GM23338 (cell line): ENCODE measurements at regions not wholly inside any gene's neighbourhood (a gene's known extent, or its start where the extent isn't known, plus 50 kb on each side); places are given as distances from the start of the nearest gene placed in this dataset.

Experiments used
- CREB1 ChIP-seq: fragments of 250-450 bp; sonication (Bioruptor Pico); IDR thresholded peaks from 2 replicates; pipeline ENCODE4 v1.5.0; 2020; ENCODE audit warnings: low read depth, mild to moderate bottlenecking, moderate library complexity
- EZH2 ChIP-seq: fragments of 200-600 bp; sonication (generic); IDR thresholded peaks from one replicate; pipeline ENCODE4 v1.8.0; 2017; ENCODE audit warnings: antibody characterized with exemption, mild to moderate bottlenecking, low read depth; ENCODE audit not compliant: unreplicated experiment
- EZH2phosphoT487 ChIP-seq: fragments of 200-600 bp; sonication (generic); IDR thresholded peaks from one replicate; pipeline ENCODE4 v1.8.1; 2018; ENCODE audit warnings: antibody characterized with exemption; ENCODE audit not compliant: unreplicated experiment
- JUNB ChIP-seq: IDR thresholded peaks from one replicate; pipeline ENCODE4 v1.6.1; 2016; ENCODE audit warnings: antibody characterized with exemption; ENCODE audit not compliant: unreplicated experiment
- POLR2AphosphoS5 ChIP-seq: IDR thresholded peaks from 2 replicates; pipeline ENCODE4 v1.6.1; 2016; ENCODE audit warnings: antibody characterized with exemption, low read depth
- ZNF114 ChIP-seq: fragments of 250-450 bp; sonication (Bioruptor Pico); IDR thresholded peaks from 2 replicates; pipeline ENCODE4 v1.5.0; 2020; ENCODE audit warnings: mild to moderate bottlenecking, moderate library complexity
- ZNF331 ChIP-seq: fragments of 250-450 bp; sonication (Bioruptor Pico); IDR thresholded peaks from 2 replicates; pipeline ENCODE4 v1.5.0; 2020; ENCODE audit warnings: low read depth, mild to moderate bottlenecking, moderate library complexity
- TF ChIP-seq, protein P1 (sequence below), 2 experiments: fragments of 200-600 bp in 1 of 2; sonication (generic) in 1 of 2; conservative IDR thresholded peaks; 2 replicates each; pipeline versions ENCODE4 v1.5.1 to v1.6.1; 2016 to 2017; ENCODE audit warnings: antibody characterized with exemption in 2 of 2, low read depth in 2 of 2, mild to moderate bottlenecking in 2 of 2, moderate library complexity in 1 of 2
- TF ChIP-seq, protein P2 (sequence below): IDR thresholded peaks from one replicate; pipeline ENCODE4 v1.6.1; 2018; ENCODE audit warnings: antibody characterized with exemption; ENCODE audit not compliant: unreplicated experiment

GRCh38 chr4:52423967-52424366, 235.1 kb downstream of the USP46 start:
- TF ChIP-seq POLR2AphosphoS5 (no peak), ZNF331 (CRISPR knock-in tag) (no peak), JUNB (no peak), EZH2 (no peak), EZH2phosphoT487 (no peak), ZNF114 (CRISPR knock-in tag) (no peak), CREB1 (CRISPR knock-in tag) (no peak)
- TF ChIP-seq, protein P1, sequence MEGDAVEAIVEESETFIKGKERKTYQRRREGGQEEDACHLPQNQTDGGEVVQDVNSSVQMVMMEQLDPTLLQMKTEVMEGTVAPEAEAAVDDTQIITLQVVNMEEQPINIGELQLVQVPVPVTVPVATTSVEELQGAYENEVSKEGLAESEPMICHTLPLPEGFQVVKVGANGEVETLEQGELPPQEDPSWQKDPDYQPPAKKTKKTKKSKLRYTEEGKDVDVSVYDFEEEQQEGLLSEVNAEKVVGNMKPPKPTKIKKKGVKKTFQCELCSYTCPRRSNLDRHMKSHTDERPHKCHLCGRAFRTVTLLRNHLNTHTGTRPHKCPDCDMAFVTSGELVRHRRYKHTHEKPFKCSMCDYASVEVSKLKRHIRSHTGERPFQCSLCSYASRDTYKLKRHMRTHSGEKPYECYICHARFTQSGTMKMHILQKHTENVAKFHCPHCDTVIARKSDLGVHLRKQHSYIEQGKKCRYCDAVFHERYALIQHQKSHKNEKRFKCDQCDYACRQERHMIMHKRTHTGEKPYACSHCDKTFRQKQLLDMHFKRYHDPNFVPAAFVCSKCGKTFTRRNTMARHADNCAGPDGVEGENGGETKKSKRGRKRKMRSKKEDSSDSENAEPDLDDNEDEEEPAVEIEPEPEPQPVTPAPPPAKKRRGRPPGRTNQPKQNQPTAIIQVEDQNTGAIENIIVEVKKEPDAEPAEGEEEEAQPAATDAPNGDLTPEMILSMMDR (conservative IDR thresholded peaks at IDR 0.05; ENCODE audit: low read depth in 2 of 2): no peak
- TF ChIP-seq, protein P2, sequence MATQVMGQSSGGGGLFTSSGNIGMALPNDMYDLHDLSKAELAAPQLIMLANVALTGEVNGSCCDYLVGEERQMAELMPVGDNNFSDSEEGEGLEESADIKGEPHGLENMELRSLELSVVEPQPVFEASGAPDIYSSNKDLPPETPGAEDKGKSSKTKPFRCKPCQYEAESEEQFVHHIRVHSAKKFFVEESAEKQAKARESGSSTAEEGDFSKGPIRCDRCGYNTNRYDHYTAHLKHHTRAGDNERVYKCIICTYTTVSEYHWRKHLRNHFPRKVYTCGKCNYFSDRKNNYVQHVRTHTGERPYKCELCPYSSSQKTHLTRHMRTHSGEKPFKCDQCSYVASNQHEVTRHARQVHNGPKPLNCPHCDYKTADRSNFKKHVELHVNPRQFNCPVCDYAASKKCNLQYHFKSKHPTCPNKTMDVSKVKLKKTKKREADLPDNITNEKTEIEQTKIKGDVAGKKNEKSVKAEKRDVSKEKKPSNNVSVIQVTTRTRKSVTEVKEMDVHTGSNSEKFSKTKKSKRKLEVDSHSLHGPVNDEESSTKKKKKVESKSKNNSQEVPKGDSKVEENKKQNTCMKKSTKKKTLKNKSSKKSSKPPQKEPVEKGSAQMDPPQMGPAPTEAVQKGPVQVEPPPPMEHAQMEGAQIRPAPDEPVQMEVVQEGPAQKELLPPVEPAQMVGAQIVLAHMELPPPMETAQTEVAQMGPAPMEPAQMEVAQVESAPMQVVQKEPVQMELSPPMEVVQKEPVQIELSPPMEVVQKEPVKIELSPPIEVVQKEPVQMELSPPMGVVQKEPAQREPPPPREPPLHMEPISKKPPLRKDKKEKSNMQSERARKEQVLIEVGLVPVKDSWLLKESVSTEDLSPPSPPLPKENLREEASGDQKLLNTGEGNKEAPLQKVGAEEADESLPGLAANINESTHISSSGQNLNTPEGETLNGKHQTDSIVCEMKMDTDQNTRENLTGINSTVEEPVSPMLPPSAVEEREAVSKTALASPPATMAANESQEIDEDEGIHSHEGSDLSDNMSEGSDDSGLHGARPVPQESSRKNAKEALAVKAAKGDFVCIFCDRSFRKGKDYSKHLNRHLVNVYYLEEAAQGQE: no peak
